Myocyte (in vitro differentiated cells): ENCODE measurements at regions not wholly inside any gene's neighbourhood (a gene's known extent, or its start where the extent isn't known, plus 50 kb on each side); places are given as distances from the start of the nearest gene placed in this dataset.
A peak's percentile ranks its signal among the peaks of the same experiment; 100 is the strongest.

Experiments used
- DNase-seq: peaks from one replicate; pipeline ENCODE4 v3.0.0-alpha.2; 2012; ENCODE audit warnings: low read depth

DNA sequence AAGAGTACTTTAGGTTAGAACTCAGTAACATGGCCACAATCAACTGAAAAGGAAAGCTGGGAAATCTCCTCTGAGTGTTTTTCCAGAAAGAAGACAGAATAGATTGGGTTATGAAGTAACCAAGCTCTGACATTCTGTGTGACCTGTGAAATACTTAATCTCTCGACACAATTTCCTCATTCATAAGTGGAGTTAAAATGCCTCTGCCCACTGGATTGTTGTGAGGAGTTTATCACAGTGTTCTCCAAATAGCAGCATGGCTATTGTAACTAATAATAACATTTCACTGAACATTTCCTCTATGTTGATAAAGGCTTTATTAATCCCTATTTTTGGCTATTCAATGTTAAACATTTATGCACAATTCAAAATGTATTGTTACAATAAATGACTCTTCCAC lies 311.0 kb downstream of the GABRB2 start:
- DNase-seq, result peak; percentile 1

DNA sequence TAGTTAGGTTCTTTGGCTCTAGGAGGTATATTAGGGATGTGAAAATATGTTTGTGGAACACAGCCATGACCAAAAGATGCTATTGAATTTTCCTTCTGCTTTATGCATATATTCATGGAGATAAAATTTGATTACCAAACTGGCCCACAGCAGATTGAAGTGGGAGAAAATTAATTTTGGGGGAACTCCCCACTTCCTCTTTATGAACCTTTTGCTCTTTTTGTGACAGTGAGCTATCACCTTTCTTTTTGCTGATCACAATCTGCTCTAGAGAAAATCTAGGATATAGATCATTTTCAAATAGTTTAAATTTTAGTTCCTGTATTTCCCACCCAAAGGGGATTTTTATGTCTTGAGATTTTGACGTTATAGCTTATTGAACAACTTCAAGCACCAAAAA lies 313.0 kb downstream of the GABRB2 start:
- no peak for DNase-seq

DNA sequence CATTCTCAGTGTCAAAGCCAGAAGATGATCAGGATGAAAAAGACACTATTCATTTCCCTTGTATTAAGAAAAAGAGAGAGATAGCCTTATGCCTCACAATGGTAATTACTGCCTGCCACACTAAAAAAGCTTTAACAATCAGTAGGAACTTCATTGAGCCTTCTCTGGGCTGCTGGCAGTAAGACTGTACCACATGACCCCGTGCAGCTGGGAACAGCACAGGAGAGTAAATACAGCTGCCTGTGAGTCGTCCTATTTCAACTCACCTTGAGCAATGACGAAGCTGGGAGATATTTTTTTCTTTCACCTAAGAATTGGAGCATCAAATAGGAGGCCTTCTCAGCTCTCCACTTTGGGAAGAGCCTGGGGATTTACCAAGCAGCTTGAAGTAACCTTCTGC lies 316.3 kb downstream of the GABRB2 start:
- DNase-seq, result no peak

DNA sequence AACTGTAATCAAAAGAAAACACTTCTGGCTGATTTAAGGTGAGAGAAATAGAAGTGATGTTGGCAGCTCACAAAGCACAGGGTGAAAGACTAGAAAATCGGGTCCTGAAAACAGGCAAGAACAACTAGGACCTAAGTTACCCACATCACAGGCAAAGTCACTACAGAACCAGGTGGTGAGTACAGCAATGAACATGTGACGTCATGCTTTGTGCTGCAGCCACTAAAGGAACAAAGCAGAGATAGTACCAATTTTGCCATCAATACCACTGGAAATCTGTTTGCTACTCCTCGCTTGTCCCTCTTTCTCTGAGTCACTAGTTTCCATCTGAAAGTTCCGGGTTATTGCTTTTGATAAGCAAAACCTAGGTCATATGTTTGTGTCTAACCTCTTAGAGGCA lies 326.7 kb downstream of the GABRB2 start:
- no peak for DNase-seq

DNA sequence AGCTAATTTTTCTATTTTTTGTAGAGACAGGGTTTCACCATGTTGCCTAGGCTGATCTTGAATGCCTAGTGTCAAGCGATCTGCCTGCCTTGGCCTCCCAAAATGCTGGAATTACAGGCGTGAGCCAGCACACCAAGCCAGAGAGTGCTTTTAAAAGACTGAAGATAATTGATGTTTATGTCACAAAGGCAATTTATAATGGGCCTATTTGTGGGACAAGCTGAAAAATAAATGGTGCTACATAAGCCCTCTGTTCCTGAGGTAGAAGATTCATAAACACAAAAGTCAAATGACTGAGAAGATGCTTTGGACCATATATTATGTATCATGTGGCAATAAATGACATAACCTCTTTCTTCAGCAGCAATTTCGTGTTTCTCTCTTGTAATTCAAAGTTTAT lies 329.6 kb downstream of the GABRB2 start:
- DNase-seq, result no peak

DNA sequence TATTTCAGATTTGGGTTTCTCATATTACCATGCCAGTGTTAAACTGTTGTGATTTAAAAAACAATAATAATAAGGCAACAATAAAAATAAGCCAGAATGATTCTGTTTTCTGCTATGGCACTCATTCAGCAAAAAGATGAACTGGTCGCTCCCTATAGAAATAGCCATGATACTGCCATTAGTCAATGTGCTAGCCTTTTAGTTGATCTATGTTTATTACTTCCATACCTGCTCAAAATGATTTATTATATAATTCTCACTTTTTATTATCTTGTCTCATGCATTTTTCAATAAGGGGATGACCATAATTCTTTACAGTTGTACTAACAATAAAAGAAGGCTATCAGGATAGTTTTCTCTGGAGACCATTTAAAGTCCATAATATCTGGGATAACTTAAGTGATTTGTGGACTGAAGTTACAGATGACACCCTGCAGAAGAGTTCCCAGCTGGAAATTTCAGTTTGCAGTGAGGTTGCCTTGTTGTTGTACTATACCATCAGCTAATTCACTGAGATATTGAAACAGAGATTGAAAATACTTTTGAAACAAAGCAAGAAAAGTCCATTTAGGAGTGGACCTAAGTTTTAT lies 334.3 kb downstream of the GABRB2 start:
- DNase-seq, result no peak

DNA sequence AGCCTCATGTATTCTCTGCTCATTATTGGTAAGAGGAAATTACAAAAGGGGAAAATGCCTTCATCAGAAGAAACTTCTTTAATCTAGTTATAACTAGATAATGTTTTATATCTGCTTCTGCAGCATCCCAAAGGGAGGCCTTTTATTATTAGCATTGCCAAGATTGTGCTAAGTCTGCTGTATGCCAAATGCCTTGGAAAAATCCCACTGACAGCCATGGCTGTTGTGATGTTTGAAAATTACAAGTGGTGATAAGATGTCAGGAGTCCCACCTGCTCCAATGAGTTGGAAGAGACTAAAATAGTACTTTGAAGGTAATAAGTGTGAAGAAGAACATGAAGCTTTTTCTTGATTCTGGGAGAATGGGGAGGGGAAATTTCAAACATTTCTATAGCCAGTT lies 345.0 kb downstream of the GABRB2 start:
- no peak for DNase-seq

DNA sequence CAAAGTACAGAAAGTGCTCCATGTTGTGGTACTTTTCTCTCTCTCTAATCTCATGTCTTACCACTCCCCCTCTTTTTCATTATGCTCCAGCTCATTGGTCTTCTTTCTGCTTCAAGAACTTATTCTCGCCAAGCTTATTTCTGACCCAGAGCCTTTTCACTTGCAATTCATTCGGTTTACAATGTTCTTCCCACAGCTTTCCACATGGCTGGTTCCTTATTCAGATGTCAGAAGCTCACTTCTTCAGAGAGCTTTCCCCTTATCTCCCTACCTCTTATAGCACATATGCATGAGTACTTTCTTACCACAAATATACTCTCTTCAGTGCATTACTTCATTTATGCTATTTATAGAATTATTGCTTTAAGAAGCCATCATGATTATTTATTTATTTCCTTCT lies 338.8 kb upstream of the ATP10B start:
- no peak for DNase-seq

DNA sequence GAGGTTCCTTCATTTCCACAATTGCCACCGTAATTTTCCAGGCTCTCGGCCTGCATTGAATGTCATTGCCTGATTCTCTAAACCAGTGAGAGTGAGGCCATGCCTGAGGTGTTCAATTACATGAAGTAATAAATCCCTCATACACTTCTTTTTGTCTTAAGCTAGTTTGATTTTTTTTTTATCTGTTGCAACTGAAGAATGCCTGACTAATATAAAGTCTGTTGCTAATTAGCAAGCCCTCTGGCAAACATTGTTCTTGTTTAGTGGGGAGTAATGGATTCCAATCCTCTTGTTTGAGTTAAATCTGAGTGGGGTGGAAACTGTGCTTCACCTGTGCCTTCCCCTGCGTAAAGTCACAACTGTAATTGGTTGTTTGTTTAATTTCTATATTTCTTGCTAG lies 338.1 kb upstream of the ATP10B start:
- no peak for DNase-seq

DNA sequence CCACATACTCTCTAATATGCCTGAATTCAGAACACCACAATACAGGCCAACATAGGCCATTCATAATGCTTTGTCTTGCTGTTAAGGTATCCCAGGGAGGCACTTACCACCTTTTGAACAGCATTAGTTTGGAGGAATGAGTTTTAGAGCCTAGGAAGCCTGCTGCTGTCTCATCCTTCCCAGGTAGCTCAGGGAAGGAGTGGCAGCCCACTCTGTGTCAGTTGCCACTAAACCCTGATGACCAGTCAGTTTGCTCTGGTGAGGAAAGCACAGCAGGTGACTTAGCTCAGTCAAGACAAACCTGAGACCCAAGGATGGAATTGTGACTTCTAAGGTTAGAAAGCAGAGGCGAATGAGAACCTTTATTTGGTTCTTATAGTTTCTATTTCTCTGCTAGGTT lies 337.4 kb upstream of the ATP10B start:
- no peak for DNase-seq

DNA sequence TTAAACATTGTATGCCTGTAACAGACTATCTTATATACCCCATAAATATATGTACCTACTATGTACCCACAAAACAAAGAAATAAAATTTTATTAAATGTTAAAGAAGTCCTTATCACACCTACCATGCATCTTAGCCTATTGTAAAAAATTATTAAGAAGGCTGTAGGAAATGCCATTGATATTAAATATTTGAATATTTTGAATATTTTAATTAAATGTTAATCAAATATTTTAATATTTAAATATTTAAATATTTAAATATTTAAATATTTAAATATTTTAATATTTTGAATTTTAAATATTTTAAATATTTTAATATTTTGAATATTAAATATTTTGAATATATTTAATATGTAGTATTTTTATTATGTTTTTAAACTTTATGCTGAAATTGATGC lies 331.5 kb upstream of the ATP10B start:
- no peak for DNase-seq

DNA sequence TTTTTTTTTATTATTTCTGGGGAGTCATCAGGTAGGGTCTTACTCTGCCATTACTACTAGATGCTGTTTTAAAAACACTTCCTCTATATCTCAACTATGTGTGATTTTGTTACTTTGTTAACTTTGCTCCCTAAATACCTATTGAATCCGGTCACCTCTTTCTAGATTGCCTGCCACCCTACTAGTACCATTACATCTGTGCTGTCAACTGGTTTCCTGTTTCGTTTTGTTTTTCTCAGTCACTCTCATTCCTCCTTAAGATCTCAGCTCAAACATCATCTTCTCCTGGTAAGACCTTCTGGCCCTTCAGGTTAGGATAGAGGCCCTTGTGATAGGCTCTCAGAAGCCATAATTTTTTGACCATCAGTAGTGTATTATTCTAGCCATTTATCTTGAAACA lies 324.2 kb upstream of the ATP10B start:
- DNase-seq, result no peak

DNA sequence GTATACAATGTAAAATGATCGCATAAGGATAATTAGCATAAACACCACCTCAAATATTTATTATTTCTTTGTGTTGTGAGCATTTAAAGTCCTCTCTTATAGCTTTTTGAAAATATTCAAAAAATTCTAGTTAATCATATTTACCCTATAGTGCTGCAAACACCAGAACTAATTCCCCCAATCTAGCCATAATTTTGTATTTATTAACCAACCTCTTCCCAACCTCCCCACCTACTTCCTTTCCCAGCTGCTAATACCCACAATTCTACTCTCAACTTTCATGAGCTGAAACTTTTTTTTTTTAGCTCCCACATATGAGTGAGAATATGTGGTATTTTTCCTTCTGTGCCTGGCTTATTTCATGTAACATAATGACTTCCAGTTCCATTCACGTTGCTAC lies 317.8 kb upstream of the ATP10B start:
- no peak for DNase-seq

DNA sequence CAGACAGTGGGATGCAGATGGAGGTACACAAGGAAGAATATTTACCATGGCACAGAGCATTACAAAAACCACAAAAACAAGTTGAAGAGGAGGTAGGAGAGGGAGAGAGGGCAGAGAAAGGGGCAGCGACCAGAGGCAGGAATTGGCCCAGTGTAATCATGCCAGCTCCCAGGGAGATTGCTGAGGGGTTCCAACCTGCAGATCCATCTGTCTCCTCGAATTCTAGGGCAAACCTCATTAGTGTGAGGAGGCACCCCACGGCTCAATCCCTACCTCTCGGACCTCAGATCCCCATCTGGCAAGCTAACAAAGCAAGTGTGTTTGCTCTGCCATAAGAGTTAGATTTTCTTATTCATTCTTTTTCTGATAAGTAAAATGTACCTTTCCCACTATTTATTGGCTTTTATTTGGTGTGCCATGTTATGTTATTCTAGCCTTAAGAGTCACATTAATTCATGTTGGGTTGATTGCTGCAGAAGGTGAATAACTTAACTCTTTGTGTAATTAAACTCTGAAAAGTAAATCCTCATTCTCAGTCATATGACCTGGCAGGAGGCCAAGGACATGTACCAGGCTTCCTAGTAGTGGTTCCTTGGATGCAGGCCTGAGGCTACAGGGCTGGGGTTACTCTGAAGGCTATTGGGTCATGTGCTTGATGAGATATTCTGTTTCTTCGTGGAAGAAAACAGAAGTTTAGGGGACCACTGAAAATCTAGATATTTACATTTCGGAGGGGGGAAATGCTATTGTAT lies 315.2 kb upstream of the ATP10B start:
- DNase-seq, result peak; percentile 6

DNA sequence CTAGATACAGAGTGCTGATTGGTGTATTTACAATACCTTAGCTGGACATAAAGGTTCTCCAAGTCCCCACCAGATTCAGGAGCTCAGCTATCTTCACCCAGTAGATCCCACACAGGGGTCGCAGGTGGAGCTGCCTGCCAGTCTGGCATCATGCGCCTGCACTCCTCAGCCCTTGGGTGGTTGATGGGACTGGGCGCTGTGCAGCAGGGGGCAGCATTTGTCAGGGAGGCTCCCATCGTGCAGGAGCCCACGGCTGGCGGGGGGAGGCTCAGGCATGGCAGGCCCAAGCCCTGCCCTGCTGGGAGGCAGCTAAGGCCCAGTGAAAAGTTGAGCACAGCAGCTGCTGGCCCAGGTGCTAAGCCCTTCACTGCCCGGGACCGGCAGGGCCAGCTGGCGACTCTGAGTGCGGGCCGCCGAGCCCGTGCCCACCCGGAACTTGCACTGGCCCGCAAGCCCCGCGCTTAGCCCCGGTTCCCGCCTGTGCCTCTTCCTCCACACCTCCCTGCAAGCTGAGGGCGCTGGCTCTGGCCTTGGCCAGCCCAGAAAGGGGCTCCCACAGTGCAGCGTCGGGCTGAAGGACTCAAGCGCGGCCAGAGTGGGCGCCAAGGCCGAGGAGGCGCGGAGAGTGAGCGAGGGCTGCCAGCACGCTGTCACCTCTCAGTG lies 314.1 kb upstream of the ATP10B start:
- DNase-seq, result no peak

DNA sequence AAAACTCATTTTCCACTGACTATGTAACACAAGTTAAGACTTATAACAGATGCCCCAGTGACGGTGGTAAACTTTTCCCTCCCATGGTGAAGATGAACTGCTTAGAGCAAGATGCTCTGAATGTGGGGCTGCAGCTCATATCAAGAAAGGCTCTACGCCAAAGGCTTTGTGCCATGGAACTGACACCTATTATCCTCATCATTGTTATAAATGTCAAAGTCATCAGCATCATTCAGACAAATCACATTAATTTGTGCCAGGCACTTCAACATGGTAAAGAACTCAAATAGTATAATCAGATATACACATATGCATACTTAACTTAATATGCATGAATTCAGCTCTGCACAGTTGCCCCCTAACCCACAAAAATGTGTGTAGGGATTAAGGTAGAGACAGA lies 305.9 kb upstream of the ATP10B start:
- DNase-seq, result no peak

DNA sequence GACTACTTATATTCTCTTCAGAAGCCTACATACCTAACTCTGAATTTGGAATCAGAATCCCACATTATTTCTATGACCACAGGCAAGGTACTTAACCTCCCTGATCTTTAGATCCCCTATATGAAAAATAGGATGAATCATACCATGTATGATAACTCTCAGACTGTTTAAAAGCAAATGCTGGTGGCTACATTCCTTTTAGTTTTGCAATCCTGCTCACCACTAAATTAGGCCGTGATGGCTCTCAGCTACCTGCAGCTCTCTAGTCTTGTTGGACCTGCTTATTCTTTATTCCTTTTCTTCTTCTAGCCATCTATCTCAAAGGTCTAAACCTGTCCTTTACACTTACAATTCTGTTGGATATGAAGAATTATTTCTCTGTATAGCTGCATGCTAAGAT lies 303.4 kb upstream of the ATP10B start:
- DNase-seq, result no peak

DNA sequence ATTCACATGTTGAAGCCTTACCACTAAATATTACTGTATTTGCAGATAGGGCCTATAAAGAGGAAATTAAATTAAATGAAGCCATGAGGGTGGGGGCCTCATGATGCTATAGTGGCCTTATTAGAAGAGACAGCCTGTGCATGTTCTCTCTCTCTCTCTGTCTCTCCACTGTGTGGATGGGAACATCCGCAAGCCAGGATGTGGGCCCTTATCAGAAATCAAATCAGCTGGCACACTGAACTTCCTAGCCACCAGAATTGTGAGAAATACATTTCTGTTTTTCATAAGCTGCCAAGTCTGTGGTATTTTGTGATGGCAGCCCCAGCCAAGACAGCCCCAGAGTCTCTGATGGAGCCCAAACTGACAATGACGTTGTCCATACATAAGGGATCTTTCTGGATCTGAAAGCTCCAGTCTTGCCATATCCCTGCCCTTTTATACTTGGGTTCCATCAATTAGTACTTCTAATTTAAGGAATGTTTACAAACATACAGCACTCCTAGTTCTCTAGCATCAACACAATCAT lies 300.5 kb upstream of the ATP10B start:
- DNase-seq, result no peak

DNA sequence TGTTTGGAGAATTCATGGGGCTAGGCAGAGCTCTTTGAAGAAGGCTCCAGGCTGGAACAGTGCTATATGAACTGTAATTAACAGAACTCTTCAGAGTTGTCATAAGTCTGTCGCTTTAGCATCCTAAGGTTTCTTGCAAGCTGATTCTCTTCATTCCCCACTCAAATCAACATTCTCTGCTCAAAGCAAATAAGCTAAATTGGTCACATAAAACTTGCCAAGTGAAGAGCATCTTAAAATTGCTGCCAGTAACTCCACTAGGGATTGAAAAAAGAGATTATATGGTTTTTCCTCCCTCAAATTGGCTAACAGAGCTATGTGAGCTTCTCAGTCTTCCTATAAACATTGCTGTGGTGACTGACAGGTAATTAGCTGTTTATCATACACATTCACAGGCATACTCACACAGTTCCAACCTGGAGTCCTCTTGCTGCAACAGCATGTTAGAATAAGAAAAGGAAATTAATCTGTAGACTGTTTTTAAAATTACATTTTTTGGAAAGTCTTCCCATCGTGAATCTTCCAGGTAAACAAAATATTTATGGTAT lies 298.5 kb upstream of the ATP10B start:
- DNase-seq, result no peak

DNA sequence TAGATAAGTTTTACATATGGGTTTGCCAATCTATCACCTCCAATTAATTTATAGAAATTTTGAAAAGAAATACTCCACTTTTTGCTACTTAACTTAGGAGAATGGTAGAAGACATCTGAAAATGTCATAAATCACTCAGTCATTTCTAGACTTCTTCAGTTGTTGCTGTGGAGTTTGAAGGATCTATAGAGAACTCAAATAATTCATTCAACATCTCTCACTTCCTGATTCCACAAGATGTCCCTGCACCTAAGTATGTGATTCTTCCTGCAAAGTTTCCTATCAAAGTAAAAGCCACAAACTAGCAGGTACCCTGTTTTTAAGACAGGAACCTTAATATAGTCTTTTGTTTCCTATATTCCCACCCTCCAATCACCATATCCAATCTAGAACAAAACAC lies 297.1 kb upstream of the ATP10B start:
- no peak for DNase-seq

DNA sequence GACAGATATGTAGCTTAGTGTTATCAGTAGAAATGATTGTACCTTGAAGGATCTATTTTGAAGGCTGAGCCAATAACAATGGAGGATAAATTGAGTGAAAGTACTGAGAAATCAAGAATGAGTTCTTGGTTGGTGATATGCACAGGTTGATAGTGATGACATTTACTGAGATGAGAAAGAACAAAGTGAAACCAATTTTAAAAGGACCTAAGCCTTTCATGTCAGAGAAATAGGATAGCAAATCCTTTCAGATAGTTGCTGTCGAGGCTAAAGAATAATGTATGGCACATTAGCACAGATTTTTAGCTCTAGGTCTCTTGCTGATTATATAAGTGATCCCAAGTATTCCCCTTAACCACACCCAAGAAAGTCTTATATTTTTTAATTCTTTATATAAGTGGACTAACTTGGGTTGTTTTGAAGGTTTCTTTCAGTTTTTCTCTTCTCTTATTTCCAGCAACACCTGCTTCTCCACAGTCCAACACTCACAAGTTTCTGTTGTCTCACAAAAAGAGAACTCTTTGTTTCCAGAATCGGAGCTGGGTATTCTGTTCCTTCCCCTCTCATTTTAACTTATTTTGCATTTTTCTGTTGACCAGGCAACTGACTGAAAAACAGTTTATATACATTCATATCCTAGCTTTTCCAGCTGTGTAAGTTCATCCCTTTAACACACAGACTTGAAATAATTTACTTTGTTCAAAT lies 286.9 kb upstream of the ATP10B start:
- no peak for DNase-seq

DNA sequence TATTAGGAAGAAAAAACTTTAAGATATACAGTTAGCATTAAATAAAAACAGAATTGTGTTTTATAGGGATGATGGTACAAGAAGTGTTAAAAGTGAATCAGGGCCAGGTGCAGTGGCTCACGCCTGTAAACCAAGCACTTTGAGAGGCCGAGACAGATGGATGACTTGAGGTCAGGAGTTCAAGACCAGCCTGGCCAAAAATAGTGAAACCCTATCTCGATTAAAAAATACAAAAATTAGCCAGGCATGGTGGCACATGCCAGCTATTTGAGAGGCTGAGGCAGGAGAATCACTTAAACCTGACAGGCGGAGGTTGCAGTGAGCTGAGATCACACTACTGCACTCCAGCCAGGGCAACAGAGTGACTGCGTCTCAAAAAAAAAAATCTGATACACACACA lies 282.9 kb upstream of the ATP10B start:
- peak; percentile 30 for DNase-seq
